Thyroid gland (tissue), 4 donors: ENCODE measurements at regions not wholly inside any gene's neighbourhood (a gene's known extent, or its start where the extent isn't known, plus 50 kb on each side); places are given as distances from the start of the nearest gene placed in this dataset.

Source experiments
- DNase-seq, 2 donors: peaks; one replicate each; pipeline ENCODE4 v3.0.0-alpha.2; 2019
- H3K27ac ChIP-seq, 3 donors: fragments of 200-600 bp; sonication (generic); 1 replicate in 2 of 3; 2 replicates in 1 of 3; pipeline ENCODE4 v1.5.1; 2016 to 2019; ENCODE audit warnings: mild to moderate bottlenecking in 1 of 3, moderate library complexity in 1 of 3
- H3K27me3 ChIP-seq: fragments of 200-600 bp; sonication (generic); one replicate; pipeline ENCODE4 v1.5.1; 2019
- H3K36me3 ChIP-seq, 2 donors: fragments of 200-600 bp; sonication (generic); one replicate each; pipeline ENCODE4 v1.5.1; 2016 to 2019
- H3K4me1 ChIP-seq, 2 donors: fragments of 200-600 bp; sonication (generic); one replicate each; pipeline ENCODE4 v1.5.1; 2017 to 2019
- H3K4me3 ChIP-seq, 3 donors: fragments of 200-600 bp; sonication (generic); replicated peaks in 1 of 3; 1 replicate in 2 of 3; 2 replicates in 1 of 3; pipeline ENCODE4 v1.5.1; 2016; ENCODE audit warnings: mild to moderate bottlenecking in 1 of 3
- H3K9me3 ChIP-seq: fragments of 200-600 bp; sonication (generic); one replicate; pipeline ENCODE4 v1.5.1; 2017
- CTCF ChIP-seq, 6 experiments: fragments of 200-600 bp in 3 of 6; fragments of 450-650 bp in 3 of 6; sonication (generic) in 3 of 6; IDR thresholded peaks; one replicate each; pipeline ENCODE4 v1.5.1; 2016 to 2019; ENCODE audit warnings: antibody characterized with exemption in 6 of 6, mild to moderate bottlenecking in 2 of 6, inconsistent platforms in 1 of 6, moderate library complexity in 1 of 6
- POLR2A ChIP-seq, 2 donors: fragments of 450-650 bp; IDR thresholded peaks; one replicate each; pipeline ENCODE4 v1.6.1; 2017; ENCODE audit warnings: antibody characterized with exemption in 2 of 2, mild to moderate bottlenecking in 2 of 2, moderate library complexity in 1 of 2
- WGBS, 2 donors: methylation state at CpG; one replicate each; pipeline ENCODE4 v1.1.5; 2017; 5-methylcytosine and 5-hydroxymethylcytosine counted together
- intact Hi-C: fragments of 100-400 bp; cut with DNase I; formaldehyde crosslinking; loops from one replicate; pipeline ENCODE4 v1.15.1; 2023

GRCh38 chr4:123342498-123342897 is 54.1 kb upstream of the SPRY1 start:
- Histone ChIP-seq H3K36me3 (no peaks in the 10 kb centered on the region), H3K4me1 (no peaks in the 10 kb centered on the region), H3K9me3 (no peaks in the 10 kb centered on the region), H3K27ac (peak overlapping the region in 1 of 3 donors; percentile 63), H3K27me3 (no peaks in the 10 kb centered on the region), H3K4me3 (no peak overlapping the region)
- no peak for DNase-seq
- 95 to 100% methylated on average over 2 of the region's 2 CpGs for WGBS, 2 donors
- TF ChIP-seq POLR2A (IDR thresholded peaks at IDR 0.05), result no peak
- no peak for TF ChIP-seq CTCF (IDR thresholded peaks at IDR 0.05)
- intact Hi-C loops, result loop anchor here (10.0 kb wide), 1 partner anchor 312 kb away; no protein-coding TSS in a partner anchor

DNA sequence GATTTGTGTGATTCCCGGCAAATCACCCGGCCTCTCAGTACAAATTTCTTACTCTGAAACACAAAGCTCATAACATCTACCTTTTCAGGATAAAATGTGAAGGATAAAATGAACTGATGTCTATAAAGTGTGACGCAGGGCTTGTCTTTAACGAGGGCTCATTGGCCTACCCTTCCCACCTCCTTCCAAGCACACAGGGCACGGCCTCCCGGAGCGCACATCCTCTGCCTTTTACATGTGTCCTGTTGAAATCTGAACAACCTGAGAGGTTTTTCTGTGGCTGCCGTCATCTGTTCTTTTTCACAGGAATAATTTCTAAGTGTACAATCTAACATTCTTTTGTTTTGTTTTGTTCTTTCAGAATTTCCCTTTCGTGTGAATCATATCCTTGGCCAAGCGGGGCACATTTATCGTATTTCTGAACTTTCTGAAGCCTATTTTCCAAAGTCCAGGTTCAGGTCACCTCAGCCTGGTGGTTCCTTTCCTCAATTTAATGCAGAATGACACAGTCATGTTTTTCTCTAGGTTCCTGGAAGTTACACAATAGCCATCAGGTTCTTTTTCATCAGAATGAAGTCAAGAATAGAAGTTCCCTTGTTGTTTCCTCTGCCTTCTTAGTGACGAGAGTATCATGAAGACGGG is 53.1 kb upstream of the SPRY1 start:
- Histone ChIP-seq H3K4me3 (no peak overlapping the region), H3K9me3 (no peaks in the 10 kb centered on the region), H3K27ac (peak overlapping the region in 2 of 3 donors; percentile 50 to 63), H3K36me3 (no peaks in the 10 kb centered on the region), H3K4me1 (no peaks in the 10 kb centered on the region), H3K27me3 (no peaks in the 10 kb centered on the region)
- no peak for DNase-seq
- no peak for TF ChIP-seq CTCF (IDR thresholded peaks at IDR 0.05)
- no peak for TF ChIP-seq POLR2A (IDR thresholded peaks at IDR 0.05)
- WGBS, 2 donors, result 87 to 92% methylated on average over 13 of the region's 13 CpGs
- intact Hi-C loops, result loop anchor here (10.0 kb wide), 1 partner anchor 311 kb away; no protein-coding TSS in a partner anchor

GRCh38 chr4:123345137-123345934 is 51.3 kb upstream of the SPRY1 start:
- 83 to 85% methylated on average over 9 of the region's 9 CpGs for WGBS, 2 donors
- TF ChIP-seq POLR2A (IDR thresholded peaks at IDR 0.05) (no peak), CTCF (IDR thresholded peaks at IDR 0.05) (no peak)
- H3K4me1 ChIP-seq, result peaks cover 0 to under 1% of the 10 kb centered on the region in 2 donors
- no peaks in the 10 kb centered on the region for H3K36me3 ChIP-seq
- DNase-seq, result no peak
- H3K4me3 ChIP-seq, result no peak overlapping the region
- no peaks in the 10 kb centered on the region for H3K9me3 ChIP-seq
- no peaks in the 10 kb centered on the region for H3K27me3 ChIP-seq
- intact Hi-C loops, result loop anchor here (10.0 kb wide), 1 partner anchor 309 kb away; no protein-coding TSS in a partner anchor
- no peak overlapping the region for H3K27ac ChIP-seq

DNA sequence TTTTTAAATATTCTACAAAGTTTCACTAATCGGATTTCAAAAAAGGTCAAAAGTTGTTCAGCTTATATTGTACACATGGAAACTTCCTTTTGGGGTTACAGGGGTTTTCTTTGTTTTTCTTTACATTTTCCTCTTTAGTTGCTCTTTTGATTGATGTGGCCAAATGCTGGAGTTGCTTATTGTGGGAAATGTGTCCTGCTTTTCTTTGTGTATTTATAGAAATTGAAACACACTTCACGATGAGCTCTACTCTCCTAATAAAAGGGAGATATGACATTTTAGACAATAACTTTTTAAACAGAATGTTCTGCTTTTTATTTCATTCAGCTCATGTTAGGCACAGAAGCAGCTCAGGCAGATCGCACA is 50.7 kb upstream of the SPRY1 start:
- Histone ChIP-seq H3K4me3 (no peak overlapping the region), H3K4me1 (peaks cover 0 to 6% of the 10 kb centered on the region in 2 donors), H3K9me3 (no peaks in the 10 kb centered on the region), H3K27me3 (no peaks in the 10 kb centered on the region), H3K36me3 (no peaks in the 10 kb centered on the region), H3K27ac (no peak overlapping the region)
- intact Hi-C loops, result loop anchor here (10.0 kb wide), 1 partner anchor 309 kb away; no protein-coding TSS in a partner anchor
- 75 to 79% methylated on average over 3 of the region's 3 CpGs for WGBS, 2 donors
- TF ChIP-seq CTCF (IDR thresholded peaks at IDR 0.05) (no peak), POLR2A (IDR thresholded peaks at IDR 0.05) (no peak)
- DNase-seq, result no peak
